HG03159 (cell line): ENCODE measurements at regions not wholly inside any gene's neighbourhood (a gene's known extent, or its start where the extent isn't known, plus 50 kb on each side); places are given as distances from the start of the nearest gene placed in this dataset.
"Not testable (repeated sequence)": the region's sequence is repeated elsewhere in the genome, so short reads cannot be mapped to it uniquely, and the experiment has no call there.

ENCODE experiments used
- ATAC-seq: cut with Tn5 transposase; IDR thresholded peaks from one replicate; pipeline ENCODE4 v1.9.1; 2021; ENCODE audit warnings: mild to moderate bottlenecking, moderate library complexity; ENCODE audit not compliant: unreplicated experiment

DNA sequence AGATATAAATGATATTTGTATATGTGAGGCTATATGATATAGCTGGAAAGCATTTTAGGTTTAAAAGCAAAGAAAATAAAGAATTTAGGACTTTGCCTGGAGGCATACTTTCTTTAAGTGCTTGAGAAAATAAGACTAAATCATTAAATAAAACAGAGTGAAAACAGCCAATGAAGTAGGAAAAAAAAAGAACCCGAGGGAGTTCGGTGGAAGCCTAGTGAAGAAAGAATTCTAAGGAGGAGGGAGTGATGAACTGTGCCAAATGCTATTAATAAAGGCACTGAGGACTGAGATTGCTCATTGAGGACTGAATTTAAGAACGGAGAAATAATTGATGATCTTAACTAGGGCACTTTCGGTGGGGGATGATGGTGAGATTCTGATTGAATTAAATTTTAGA lies 573.5 kb downstream of the DSC3 start:
- ATAC-seq = no peak

DNA sequence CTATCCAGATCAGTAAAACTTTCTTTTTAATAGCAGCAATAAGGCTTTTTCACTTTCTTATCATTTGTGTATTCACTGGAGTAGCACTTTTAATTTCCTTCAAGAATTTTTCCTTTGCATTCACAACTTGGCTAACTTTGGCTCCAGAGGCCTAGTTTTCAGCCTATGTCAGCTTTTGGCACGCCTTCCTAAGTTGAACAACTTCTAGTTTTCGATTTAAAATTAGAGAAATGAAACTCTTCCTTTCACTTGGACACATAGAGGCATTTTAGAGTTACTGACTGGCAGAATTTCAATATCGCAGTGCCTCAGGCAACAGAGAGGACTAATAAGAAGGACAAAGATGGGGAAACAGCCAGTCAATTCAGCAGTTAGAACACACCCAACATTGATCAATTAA lies 577.4 kb downstream of the DSC3 start:
- ATAC-seq = no peak

DNA sequence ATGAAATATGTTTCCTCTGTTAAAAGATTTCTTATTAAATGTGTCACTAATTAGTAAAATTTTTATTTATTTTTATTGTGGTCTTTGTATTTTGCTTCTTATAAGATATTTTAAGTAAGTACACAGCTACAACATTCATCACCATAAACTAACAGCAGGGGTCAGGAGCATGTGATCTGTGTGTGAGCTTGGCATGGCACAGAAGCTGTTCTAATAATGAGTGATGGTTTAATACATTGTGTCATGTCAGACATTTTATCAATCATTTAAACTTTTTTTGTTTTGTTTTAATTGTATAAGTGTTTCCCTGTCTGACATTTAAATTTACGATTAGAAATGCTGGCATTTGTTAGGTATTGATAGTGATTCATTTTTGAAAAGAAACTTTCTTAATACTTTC lies 585.4 kb downstream of the DSC3 start:
- ATAC-seq = no peak

DNA sequence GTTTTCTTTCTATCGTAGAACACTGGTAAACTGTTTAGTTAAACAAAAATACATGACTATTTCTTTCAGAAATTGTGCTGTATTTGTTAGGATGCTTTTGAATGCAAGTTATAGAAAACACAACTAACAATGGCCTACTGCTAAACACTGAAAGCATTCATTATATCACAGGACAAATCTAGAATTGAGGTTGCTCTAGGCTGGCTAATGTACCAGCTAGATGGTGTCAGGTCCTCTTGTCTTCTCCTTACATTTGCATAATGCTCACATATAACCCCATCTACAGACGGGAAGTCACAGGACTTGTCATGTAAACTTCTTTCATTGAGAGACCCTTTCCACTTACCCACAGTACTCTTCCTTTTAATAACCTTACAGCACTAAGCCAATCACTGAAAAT lies 586.8 kb downstream of the DSC3 start:
- ATAC-seq = no peak

DNA sequence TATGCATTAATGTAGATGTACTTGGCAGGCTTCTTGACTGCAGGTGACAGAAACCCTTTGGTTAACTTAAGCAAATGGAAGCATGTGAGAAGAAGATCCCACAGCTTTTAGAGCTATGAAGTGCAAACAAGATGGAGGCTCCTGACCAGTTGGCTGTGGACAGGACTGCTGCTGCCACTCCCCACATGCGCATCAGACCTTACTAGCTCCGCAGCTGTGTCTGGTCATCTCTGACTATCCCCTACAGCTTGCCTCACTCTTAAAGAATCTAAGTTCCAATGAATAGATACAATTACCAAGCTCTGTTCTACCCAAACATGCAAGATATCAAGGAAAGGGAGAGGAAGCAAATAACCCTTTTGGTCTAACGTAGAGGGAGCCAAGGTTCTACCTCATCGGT lies 587.6 kb downstream of the DSC3 start:
- ATAC-seq = no peak

DNA sequence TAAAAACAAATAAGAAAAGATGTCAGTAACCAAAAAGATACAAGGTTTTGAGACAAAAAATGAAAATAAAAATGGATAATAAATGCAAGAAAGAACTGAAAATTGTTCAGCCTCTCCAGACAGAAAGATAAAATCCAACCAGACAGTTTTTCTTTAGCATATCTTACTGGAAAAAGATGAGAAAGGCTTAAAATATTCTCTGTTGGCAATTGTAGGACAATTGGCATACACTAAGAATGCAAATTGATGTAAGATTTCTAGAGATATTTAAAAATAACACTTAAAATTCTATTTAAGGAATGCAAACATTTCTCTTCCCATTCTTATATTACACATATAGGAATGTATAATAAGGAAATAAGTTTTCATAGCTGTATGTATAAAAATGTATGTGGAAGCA lies 590.6 kb downstream of the DSC3 start:
- ATAC-seq = no peak

DNA sequence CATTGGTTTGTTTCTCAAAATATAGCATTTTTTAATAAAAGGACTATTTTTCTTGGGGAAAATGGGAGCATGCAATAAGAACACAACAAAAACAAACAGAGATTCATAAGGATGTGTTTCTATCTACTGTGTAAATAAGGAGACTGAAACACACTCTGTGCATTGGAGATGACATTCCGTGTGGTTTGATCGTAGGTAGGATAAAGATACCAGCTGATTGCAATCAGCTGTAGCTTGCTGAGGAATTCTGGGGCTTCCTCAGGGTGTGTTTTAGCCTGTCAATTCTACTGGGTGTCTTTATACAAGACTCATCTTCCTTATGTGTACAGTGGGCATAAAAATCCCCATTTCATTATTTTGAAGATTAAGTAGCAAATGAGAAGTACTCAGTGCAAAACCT lies 591.6 kb downstream of the DSC3 start:
- ATAC-seq = no peak

DNA sequence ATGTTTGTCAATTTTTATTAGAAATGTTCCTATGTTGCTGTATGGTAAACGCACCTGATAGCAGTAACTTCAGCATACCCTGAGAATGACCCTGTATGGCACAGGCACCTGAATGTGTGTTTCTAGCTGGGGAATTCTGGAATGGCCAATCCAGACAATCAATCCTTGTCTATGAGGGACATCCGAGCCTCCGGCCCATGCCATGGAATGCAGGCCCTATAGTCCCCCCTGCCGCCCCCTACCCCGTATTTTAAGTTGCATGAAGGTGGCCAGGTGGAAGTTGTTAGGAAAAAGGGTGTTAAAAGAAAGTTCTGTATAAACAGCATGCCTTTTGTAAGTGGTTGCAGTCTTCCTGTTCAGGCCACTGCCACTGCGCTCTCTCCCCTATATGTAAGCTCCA lies 595.9 kb downstream of the DSC3 start:
- ATAC-seq = no peak

DNA sequence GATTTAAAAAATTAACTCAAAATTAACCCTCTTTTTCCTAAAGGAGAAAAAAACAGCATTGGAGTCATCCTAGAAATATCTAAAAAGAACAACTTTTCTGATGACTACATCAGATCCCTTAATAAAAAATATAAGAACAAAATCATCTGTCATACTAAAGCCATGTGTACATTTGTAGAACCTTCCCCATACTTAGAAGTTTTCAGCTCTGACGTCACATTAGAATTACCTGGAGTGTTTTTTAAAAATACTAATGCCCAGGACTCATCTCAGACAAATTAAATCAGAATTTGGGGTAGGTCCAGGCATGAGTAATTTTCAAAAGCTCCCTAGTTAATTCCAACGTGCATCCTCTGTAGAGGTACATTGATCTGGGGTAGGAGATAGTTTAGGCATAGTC lies 598.0 kb downstream of the DSC3 start:
- ATAC-seq = no peak

DNA sequence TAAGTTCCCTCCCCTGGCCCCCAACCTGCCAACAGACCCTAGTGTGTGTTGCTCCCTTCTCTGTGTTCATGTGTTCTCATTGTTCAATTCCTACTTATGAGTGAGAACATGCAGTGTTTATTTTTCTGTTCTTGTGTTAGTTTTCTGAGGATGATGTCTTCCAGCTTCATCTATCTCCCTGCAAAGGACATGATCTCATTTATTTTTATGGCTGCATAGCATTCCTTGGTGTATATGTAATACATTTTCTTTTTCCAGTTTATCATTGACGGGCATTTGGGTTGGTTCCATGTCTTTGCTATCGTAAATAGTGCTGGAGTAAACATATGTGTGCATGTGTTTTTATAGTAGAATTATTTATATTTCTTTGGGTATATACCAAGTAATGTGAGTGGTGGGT lies 602.2 kb downstream of the DSC3 start:
- no peak for ATAC-seq

DNA sequence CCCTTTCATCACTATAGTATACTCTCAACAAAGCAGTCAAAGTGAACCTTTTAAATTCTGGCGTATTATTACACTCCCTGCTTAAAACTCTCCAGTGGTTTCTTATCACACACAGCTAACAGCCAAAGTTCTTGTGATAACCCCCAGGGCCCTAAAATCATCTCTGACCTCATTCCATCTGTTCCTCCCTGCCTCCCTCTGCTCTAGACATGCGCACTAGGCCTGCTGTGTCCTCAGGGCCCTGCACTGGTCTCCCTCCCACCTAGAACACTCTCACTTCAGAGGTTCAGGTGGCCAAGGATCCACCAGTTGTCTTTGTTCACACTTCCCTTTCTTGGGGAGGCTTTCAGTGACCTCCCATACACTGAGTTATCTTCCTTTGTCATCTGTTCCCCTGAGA lies 603.4 kb downstream of the DSC3 start:
- ATAC-seq = no peak

DNA sequence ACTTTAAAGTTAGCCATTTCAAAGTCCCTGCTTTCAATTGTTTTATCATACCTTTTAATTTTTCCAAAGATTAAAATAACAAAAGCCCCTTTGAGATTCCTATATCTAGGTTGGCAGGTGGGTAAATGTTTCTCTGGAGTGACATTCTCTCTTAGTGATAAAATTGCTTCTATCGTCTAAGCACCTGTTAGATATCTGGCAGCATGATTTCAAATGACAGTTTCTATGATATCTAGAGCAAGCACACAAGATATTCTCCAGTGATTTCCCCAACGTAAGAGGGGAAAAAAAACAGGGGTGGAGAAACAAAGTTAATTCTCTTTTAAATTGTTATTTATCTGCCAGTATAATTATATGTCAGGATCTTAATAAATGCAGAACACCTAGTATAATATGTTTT lies 610.2 kb downstream of the DSC3 start:
- no peak for ATAC-seq

DNA sequence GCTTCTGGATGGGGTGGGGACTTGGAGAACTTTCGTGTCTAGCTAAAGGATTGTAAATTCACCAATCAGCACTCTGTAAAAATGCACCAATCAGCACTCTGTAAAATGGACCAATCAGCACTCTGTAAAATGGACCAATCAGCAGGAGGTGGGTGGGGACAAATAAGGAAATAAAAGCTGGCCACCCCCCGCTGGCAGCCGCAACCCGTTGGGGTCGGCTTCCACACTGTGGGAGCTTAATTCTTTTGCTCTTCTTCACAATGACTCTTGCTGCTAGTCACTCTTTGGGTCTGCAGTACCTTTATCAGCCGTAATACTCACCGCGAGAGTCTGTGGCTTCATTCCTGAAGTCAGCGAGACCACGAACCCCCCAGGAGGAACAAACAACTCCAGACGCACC lies 623.1 kb downstream of the DSC3 start:
- not testable (repeated sequence) for ATAC-seq

DNA sequence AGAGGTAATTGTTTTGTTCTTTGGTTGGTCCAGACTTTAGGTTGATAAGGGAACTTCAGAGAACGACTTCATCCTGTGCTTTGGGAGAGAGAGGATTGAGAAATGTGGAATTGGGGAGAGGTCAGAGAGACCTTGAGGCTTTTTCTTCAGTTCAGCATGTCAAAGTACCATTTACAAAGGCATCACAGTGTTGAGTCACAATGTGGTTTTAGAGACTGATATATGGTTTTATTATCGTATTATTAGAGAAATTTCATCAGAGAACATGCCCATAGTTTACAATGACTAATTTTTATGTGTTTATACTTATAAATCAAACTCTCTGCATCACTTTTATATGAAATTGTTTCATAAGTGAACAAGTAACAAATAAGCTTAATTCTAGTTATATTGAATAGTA lies 626.6 kb downstream of the DSC3 start:
- ATAC-seq = no peak

DNA sequence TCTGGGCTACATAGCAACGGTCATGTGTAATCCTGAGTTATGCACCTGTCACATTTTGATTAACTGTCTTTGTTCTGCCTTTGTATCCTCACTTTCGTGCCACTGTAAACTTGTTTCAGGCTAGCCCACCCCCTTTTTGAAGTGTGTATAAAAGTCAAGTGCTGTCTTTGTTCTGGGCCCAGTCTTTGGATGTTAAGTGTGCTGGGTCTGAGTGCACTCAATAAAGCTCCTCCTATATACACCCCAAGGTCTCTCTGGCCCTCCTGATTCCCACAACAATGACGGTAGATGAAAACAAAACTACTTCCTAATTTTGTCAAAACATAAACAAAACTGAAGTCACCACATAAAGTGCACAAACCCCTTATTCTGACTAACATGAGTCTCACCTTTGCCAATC lies 633.4 kb downstream of the DSC3 start:
- ATAC-seq = no peak

DNA sequence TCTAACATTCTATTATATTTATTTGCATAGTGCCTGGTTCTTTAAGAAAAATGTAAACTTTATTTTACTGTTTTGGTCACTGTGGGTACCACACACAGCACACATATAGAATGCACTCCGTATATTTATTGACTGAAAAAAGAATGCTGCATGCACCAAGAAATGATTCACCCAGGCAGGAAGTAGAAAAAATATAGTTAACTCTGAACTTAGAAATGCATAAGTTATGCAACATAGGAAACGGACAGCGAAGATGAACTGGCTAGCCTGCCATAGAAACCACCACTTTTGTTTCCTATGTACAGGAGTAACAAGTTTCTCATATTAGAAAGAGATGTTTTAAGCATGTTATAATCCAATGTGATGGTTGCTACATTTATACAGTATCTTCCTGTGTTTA lies 635.8 kb downstream of the DSC3 start:
- ATAC-seq = no peak

DNA sequence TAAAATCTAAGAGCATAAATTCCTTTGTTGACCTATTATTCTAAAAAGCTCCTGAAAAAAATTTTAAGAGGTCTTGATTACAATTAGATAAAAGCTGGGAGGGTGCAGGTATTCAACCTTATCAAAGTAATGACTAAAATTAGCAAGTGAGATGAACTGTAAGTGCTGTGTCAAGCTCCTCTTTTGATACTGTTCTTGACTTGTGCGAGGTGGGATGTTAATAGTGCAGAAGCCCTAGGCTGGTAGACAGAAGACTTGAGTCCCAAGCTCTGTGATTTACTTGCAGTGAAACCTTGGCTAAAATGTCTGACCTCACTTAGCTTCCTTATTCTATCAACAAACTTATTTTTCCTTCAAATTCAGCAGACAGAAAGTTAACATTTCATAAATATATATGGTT lies 637.5 kb downstream of the DSC3 start:
- no peak for ATAC-seq

DNA sequence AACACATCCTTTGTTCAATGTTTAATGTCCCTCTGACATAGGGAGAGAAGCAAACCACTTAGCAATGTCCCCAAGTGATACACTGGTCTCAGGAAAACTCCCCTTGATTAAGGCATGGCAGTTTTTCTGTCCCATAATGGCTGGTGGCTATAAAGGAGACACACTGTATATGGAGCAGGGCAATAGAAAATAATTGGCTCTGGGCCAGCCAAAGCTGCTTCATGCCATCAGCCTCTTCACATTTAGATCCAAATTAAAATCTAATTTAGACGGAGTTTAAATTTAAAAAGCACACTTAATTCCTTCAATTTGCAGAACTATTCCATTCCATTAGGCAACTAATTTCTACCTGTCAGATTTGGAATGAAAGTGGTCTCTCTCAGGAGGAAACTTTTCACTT lies 638.1 kb downstream of the DSC3 start:
- no peak for ATAC-seq

DNA sequence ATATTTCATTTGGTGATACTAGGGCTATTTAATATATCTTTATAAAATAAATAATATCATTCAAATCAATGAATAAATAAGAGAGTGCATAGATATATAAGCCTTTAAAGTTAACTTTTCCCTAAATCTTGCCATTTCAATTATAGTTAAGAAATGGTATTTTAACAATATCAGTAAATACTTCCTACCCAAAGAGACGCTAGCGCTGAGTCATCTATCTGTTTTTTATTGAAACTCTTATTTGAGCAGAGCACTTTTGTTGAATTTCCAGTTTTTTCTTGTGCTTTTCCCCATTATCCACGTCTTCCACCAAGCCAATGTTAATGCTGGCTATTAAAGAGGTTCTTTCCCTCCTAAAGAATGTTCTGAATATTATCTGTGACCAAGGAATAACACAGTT lies 639.3 kb downstream of the DSC3 start:
- ATAC-seq = no peak

DNA sequence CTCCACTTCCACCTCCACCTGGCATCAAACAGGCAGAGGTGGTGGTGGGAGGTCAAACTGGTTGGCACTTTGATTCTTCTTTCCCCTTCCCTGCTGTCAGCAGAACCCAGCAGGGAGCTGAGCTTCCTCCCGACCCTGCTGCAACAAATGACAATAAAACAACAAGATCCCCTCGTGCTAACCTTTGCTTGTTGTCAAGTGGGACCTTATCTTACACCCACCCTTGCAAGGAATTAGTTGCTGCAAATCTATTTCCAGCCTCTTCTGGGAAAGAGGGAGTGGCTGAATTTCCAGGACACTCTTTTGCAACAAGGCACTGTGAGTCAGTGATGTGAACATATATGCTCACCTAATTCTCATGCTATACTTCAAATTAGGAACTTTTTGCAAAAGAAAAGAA lies 655.1 kb downstream of the DSC3 start:
- ATAC-seq = no peak

DNA sequence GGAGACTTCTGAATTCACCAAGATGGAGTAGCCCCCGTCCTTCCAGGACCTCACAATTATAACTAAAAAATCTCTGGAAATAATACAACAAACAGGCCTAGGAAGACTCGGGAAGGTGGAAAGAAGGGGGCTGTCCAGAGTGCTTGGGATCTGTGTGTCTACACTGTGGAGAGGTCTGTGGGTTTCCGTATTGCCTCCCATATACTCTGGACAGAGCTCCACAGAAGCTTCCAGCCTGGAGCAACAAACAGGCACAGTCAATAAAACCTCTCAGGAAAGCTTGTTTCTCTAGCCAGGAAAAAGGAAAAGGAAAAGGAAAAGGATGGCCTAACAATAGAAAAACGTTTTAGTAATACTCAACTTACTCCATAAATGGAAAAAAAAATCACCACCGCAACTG lies 655.9 kb downstream of the DSC3 start:
- ATAC-seq = no peak

DNA sequence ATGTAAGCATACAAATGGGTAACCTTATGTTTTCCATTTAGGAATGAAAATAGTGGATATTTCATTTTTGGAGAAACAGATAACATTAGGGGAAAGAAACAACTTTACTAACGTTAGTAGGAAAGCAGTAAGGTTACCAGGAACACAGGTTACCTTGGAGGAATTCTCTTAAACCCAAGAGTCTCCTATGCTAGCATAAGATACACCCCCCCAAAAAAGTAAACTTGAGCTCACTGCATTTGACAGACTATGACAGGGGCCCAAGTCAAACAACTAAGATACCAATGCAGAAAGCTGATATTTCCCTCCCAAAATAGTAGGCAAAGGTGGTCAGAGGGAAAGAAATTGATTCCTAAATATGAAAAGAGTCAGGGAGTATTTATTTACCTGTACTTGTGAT lies 656.9 kb downstream of the DSC3 start:
- ATAC-seq = no peak

DNA sequence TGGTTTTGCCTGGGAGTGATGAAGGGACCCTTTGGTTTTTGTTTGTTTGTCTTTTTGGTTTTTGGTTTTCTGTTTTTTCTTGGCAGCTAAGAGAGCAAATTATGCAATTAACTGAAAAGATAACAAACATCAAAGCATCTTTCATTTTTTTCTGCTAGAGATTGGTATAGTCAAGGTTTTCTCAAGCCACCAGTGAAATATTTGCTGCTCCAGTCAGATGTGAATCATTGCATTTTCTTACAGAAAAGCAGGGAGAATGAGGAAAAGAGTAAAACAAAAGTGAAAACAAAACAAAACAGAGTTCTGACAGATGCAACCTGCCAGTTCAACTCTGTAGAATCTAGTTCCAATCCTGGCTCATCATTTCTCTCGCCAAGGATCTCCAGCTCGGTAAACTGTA lies 660.7 kb downstream of the DSC3 start:
- ATAC-seq = no peak

DNA sequence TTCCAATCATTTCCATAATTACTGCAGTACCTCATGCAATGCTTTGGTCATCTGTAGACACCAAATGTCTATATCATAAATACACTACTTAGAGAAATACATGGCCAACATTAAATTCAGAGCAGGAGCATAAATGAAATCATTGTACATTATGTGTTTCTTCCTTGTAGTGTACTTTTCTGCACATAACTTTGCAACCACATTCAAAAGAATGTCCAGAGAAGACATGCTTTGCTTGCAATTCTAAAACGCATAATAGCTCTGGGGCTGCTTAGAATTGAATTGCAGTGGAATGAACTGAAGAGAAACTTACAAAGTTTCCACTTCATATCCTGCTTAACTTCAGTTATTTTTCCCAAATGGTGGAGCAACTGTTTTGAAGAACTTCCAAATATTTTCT lies 664.4 kb downstream of the DSC3 start:
- no peak for ATAC-seq
